ENCODE measurements at regions not wholly inside any gene's neighbourhood (a gene's known extent, or its start where the extent isn't known, plus 50 kb on each side); places are given as distances from the start of the nearest gene placed in this dataset.

DNA sequence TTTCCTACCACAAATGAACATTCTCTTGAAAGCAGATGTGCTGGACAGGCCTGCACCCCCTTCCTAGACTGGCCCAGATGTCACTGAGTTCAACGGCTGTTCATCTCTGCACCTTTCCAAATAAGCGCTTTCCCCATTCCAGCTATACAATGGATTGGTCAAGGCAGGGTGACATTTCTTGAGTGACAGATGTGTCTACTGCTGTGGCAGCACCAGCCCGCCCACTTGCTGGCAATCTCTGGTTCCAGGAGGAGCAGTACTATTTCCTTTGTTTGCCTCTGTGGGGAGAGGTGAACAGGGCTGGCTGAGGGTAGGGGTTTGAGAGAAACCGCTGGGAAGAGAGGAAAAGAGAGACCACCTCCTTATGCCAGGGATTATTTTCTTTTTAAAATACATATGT lies 269.5 kb upstream of the POU3F3 start:
- Mint-ChIP-seq H3K36me3 (ENCODE audit: low read depth) (no peaks in the 10 kb centered on the region), H3K27ac (no peak overlapping the region), H3K4me3 (no peak overlapping the region), H3K4me1 (ENCODE audit: low read depth) (no peaks in the 10 kb centered on the region), H3K9me3 (no peaks in the 10 kb centered on the region), H3K27me3 (no peaks in the 10 kb centered on the region)
- H3K9me3 ChIP-seq (ENCODE audit: control insufficient read depth in 1 of 2, insufficient read depth in 1 of 2, low read length in 2 of 2): no peaks in the 10 kb centered on the region
- H3K4me1 ChIP-seq (ENCODE audit: insufficient read depth, low read length): no peaks in the 10 kb centered on the region
- H3K4me3 ChIP-seq (ENCODE audit: low read length): no peak overlapping the region
- TF ChIP-seq, protein P1, sequence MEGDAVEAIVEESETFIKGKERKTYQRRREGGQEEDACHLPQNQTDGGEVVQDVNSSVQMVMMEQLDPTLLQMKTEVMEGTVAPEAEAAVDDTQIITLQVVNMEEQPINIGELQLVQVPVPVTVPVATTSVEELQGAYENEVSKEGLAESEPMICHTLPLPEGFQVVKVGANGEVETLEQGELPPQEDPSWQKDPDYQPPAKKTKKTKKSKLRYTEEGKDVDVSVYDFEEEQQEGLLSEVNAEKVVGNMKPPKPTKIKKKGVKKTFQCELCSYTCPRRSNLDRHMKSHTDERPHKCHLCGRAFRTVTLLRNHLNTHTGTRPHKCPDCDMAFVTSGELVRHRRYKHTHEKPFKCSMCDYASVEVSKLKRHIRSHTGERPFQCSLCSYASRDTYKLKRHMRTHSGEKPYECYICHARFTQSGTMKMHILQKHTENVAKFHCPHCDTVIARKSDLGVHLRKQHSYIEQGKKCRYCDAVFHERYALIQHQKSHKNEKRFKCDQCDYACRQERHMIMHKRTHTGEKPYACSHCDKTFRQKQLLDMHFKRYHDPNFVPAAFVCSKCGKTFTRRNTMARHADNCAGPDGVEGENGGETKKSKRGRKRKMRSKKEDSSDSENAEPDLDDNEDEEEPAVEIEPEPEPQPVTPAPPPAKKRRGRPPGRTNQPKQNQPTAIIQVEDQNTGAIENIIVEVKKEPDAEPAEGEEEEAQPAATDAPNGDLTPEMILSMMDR (IDR thresholded peaks at IDR 0.05): no peak
- POLR2A ChIA-PET: no interaction called here
- H3K27me3 ChIP-seq (ENCODE audit: control insufficient read depth in 1 of 2, insufficient read depth in 2 of 2, low read length in 2 of 2): no peaks in the 10 kb centered on the region
- CTCF ChIA-PET: no interaction called here
- intact Hi-C loops (cut with DNase I, micrococcal nuclease): no loop called here
- no peak overlapping the region for H3K27ac ChIP-seq (ENCODE audit: low read depth in 1 of 2, low read length in 2 of 2)
- ATAC-seq (ENCODE audit: poor library complexity) (no peak), DNase-seq (no peak)
- no peaks in the 10 kb centered on the region for H3K36me3 ChIP-seq (ENCODE audit: insufficient read depth, low read length)

GRCh38 chr2:104595576-104595975 lies 258.3 kb upstream of the POU3F3 start:
- intact Hi-C loops (cut with DNase I, micrococcal nuclease): no loop called here
- Histone ChIP-seq H3K36me3 (ENCODE audit: insufficient read depth, low read length) (no peaks in the 10 kb centered on the region), H3K27me3 (ENCODE audit: control insufficient read depth in 1 of 2, insufficient read depth in 2 of 2, low read length in 2 of 2) (no peaks in the 10 kb centered on the region), H3K4me3 (ENCODE audit: low read length) (no peak overlapping the region), H3K9me3 (ENCODE audit: control insufficient read depth in 1 of 2, insufficient read depth in 1 of 2, low read length in 2 of 2) (peaks cover 0 to 6% of the 10 kb centered on the region in 2 experiments), H3K27ac (ENCODE audit: low read depth in 1 of 2, low read length in 2 of 2) (no peak overlapping the region), H3K4me1 (ENCODE audit: insufficient read depth, low read length) (no peaks in the 10 kb centered on the region)
- POLR2A ChIA-PET: no interaction called here
- CTCF ChIA-PET: no interaction called here
- no peaks in the 10 kb centered on the region for H3K4me1 Mint-ChIP-seq (ENCODE audit: low read depth)
- H3K27me3 Mint-ChIP-seq: peaks cover 4% of the 10 kb centered on the region
- peaks cover 12% of the 10 kb centered on the region for H3K9me3 Mint-ChIP-seq
- no peak for ATAC-seq (ENCODE audit: poor library complexity)
- no peak overlapping the region for H3K27ac Mint-ChIP-seq
- TF ChIP-seq, protein P1 (IDR thresholded peaks at IDR 0.05): no peak
- no peaks in the 10 kb centered on the region for H3K36me3 Mint-ChIP-seq (ENCODE audit: low read depth)
- no peak for DNase-seq
- H3K4me3 Mint-ChIP-seq: no peak overlapping the region

DNA sequence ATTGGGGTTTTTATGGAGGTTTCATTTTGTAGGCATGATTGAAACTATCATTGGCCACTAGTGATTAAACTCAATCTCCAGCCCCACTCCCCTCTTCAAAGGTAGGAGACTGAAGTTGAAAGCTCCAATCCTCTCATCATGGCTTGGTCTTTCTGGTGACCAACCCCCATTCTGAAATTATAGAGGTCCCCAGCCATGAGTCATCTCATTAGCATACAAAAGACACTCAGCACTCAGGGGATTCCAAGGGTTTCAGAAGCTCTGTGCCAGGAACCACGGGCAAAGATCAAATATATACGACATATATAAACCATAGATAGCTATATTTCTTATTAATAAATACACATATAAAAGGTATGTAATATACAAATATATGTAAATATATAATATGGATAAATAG lies 256.0 kb upstream of the POU3F3 start:
- peaks cover 4% of the 10 kb centered on the region for H3K27me3 Mint-ChIP-seq

More for the DNA sequence above, 256.0 kb upstream of the POU3F3 start:
- Mint-ChIP-seq H3K27ac (no peak overlapping the region), H3K4me1 (ENCODE audit: low read depth) (no peaks in the 10 kb centered on the region), H3K36me3 (ENCODE audit: low read depth) (no peaks in the 10 kb centered on the region), H3K4me3 (no peak overlapping the region), H3K9me3 (peaks cover 12% of the 10 kb centered on the region)
- CTCF ChIA-PET: no interaction called here
- no peak overlapping the region for H3K4me3 ChIP-seq (ENCODE audit: low read length)
- ATAC-seq (ENCODE audit: poor library complexity) (no peak), DNase-seq (no peak)
- H3K27me3 ChIP-seq (ENCODE audit: control insufficient read depth in 1 of 2, insufficient read depth in 2 of 2, low read length in 2 of 2): no peaks in the 10 kb centered on the region
- no peaks in the 10 kb centered on the region for H3K4me1 ChIP-seq (ENCODE audit: insufficient read depth, low read length)
- POLR2A ChIA-PET: no interaction called here
- TF ChIP-seq, protein P1 (IDR thresholded peaks at IDR 0.05): no peak
- intact Hi-C loops (cut with DNase I, micrococcal nuclease): no loop called here
- no peak overlapping the region for H3K27ac ChIP-seq (ENCODE audit: low read depth in 1 of 2, low read length in 2 of 2)
- H3K36me3 ChIP-seq (ENCODE audit: insufficient read depth, low read length): no peaks in the 10 kb centered on the region
- H3K9me3 ChIP-seq (ENCODE audit: control insufficient read depth in 1 of 2, insufficient read depth in 1 of 2, low read length in 2 of 2): no peaks in the 10 kb centered on the region
